BE2C (cell line): ENCODE measurements at regions not wholly inside any gene's neighbourhood (a gene's known extent, or its start where the extent isn't known, plus 50 kb on each side); places are given as distances from the start of the nearest gene placed in this dataset.
"Not testable (repeated sequence)": the region's sequence is repeated elsewhere in the genome, so short reads cannot be mapped to it uniquely, and the experiment has no call there.

Experiments
- DNase-seq: peaks from one replicate; pipeline ENCODE4 v3.0.0-alpha.2; 2020
- H3K27me3 ChIP-seq: fragments of 250-450 bp; sonication (Bioruptor Pico); 2 replicates; pipeline ENCODE4 v1.5.1; 2020; ENCODE audit warnings: mild to moderate bottlenecking
- H3K36me3 ChIP-seq: fragments of 250-450 bp; sonication (Bioruptor Pico); 2 replicates; pipeline ENCODE4 v1.5.1; 2020; ENCODE audit warnings: mild to moderate bottlenecking
- H3K4me1 ChIP-seq: fragments of 250-450 bp; sonication (Bioruptor Pico); 2 replicates; pipeline ENCODE4 v1.5.1; 2020
- H3K4me3 ChIP-seq: 2 replicates; pipeline ENCODE4 v1.5.1; 2011; ENCODE audit warnings: low read depth, low read length
- H3K9me3 ChIP-seq: fragments of 250-450 bp; sonication (Bioruptor Pico); 2 replicates; pipeline ENCODE4 v1.5.1; 2020
- TF ChIP-seq, protein P1 (sequence below): IDR thresholded peaks from 2 replicates; pipeline ENCODE4 v1.5.1; 2012; ENCODE audit warnings: mild to moderate bottlenecking, low read depth, low read length

DNA sequence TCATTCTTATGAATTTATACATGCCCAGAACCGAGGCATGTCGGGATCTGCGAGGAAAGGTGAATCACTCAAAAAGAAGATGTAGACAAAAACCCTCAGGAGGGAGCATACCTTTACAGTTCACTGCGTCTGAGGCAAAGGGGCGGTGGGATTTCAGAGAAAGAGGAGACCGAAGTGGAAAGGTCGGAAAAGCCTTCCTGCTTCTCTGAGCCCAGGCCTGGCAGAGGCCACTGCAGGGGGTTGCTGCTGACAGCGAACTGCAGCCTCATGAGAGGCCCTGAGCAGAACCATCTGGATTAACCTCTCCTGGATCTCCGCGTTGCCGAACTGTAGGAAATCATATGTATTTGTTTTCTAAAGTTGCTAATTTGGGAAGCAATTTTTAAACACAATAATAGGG lies 713.1 kb upstream of the SOX11 start:
- H3K4me1 ChIP-seq = no peaks in the 10 kb centered on the region
- no peak overlapping the region for H3K4me3 ChIP-seq
- DNase-seq = no peak
- no peaks in the 10 kb centered on the region for H3K27me3 ChIP-seq
- TF ChIP-seq, protein P1, sequence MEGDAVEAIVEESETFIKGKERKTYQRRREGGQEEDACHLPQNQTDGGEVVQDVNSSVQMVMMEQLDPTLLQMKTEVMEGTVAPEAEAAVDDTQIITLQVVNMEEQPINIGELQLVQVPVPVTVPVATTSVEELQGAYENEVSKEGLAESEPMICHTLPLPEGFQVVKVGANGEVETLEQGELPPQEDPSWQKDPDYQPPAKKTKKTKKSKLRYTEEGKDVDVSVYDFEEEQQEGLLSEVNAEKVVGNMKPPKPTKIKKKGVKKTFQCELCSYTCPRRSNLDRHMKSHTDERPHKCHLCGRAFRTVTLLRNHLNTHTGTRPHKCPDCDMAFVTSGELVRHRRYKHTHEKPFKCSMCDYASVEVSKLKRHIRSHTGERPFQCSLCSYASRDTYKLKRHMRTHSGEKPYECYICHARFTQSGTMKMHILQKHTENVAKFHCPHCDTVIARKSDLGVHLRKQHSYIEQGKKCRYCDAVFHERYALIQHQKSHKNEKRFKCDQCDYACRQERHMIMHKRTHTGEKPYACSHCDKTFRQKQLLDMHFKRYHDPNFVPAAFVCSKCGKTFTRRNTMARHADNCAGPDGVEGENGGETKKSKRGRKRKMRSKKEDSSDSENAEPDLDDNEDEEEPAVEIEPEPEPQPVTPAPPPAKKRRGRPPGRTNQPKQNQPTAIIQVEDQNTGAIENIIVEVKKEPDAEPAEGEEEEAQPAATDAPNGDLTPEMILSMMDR = no peak
- no peaks in the 10 kb centered on the region; the same call in 1 of the 2 replicates for H3K9me3 ChIP-seq
- no peaks in the 10 kb centered on the region for H3K36me3 ChIP-seq

DNA sequence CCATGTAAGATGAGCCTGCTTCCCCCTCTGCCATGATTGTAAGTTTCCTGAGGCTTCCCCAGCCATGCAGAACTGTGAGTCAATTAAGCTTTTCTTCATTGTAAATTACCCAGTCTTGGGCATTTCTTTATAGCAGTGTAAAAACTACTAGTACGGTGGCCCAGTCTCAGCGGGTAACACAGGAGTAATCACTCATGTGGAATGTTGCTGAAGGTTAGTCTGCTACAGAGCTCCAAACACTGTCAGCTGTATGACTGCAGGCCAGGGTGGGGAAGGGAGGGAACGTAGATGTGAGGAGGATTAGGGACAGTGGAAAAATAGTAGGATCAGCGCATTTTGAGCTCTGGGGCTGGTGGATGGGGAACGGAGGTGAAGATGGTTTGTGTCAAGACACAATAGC lies 711.2 kb upstream of the SOX11 start:
- H3K27me3 ChIP-seq = no peaks in the 10 kb centered on the region
- no peak for DNase-seq
- no peak overlapping the region for H3K4me3 ChIP-seq
- no peaks in the 10 kb centered on the region for H3K4me1 ChIP-seq
- no peaks in the 10 kb centered on the region for H3K36me3 ChIP-seq
- TF ChIP-seq, protein P1 = no peak
- no peaks in the 10 kb centered on the region; the same call in 1 of the 2 replicates for H3K9me3 ChIP-seq

DNA sequence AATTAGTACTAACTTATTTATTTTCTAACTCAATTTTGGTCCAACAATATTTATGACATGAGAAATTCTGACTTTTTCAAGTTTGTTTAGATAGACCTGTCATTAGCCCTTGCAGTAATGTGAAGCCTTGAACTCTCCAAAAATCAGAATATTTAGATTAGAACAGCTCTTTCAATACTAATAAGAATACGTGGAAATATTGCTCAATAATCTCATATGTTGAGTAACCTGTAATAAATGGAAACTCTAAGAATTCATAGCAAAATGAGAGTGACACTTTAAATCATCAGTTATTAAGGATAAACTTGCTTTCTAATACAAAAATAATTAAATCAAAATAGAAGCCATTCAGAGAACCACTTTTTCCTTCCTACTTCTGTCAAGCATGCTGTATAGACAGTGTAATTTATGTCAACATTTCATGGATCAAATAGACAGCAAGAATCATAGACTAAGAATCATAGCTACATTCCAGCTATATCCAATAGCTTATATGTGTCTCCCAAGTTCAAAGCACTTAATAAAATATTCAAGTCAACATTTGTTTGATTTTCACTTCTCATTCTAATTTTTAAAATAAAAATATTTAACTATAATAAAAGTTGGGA lies 710.3 kb upstream of the SOX11 start:
- Histone ChIP-seq H3K4me3 (no peak overlapping the region), H3K36me3 (no peaks in the 10 kb centered on the region), H3K4me1 (no peaks in the 10 kb centered on the region), H3K9me3 (no peaks in the 10 kb centered on the region), H3K27me3 (no peaks in the 10 kb centered on the region)
- TF ChIP-seq, protein P1 = no peak
- no peak for DNase-seq

DNA sequence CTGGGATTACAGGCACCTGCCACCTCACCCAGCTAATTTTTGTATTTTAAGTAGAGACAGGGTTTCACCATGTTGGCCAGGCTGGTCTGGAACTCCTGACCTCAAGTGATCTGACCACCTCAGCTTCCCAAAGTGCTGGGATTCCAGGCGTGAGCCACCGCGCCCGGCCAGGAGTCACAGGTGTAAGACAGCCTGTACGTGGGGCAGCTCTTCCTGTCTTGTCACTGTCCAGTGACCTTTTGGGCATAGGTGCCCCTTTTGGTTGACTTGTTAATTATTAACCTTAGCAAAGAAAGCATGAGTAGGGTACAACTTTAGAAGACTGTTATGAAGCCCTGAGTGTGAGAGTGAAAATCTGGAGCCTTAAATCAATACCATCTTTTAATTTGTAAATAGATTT lies 703.7 kb upstream of the SOX11 start:
- H3K27me3 ChIP-seq, H3K4me3 ChIP-seq, H3K36me3 ChIP-seq, H3K9me3 ChIP-seq, H3K4me1 ChIP-seq, DNase-seq: not testable (repeated sequence)

DNA sequence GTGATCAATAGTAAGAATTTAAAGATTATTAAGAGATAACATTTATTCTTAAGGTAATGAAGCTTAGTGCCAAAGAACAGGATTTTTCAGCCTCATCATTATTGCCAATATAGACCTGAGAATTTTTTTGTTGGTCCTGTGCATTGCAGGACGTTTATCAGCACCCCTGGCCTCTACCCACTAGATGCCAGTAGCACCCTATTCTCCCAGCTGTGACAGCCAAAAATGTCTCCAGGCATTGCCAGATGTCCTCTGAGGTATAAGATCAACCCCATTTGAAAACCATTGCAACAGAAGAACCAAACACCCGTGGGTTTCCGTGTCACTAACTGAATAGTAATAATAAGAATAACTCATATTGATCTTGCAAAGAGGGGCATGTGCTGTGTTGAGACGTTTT lies 700.0 kb upstream of the SOX11 start:
- Histone ChIP-seq H3K36me3 (no peaks in the 10 kb centered on the region), H3K4me1 (no peaks in the 10 kb centered on the region), H3K4me3 (no peak overlapping the region), H3K27me3 (no peaks in the 10 kb centered on the region), H3K9me3 (no peaks in the 10 kb centered on the region; the same call in none of the 2 replicates)
- TF ChIP-seq, protein P1 = no peak
- DNase-seq = no peak

DNA sequence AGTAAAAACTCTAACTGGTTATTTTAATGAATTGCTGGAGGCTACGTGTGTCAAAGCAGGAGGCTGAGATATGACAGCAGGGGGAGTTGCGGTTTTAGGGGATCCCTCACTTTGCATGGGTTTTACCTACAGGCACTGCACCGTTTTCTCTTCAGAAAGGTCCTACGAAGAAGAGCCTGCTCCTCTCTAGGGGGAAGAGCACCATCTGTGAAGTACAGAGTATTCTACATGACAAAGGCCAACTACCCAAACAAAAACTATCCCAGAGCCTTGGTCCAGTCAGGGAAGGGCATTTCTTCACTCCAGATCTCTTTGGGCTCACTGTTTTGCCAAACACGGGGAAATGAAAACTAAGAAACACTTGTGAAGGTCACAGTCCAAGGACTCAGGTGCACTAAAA lies 696.7 kb upstream of the SOX11 start:
- no peak for DNase-seq
- Histone ChIP-seq H3K27me3 (no peaks in the 10 kb centered on the region), H3K4me1 (no peaks in the 10 kb centered on the region), H3K4me3 (no peak overlapping the region), H3K9me3 (no peaks in the 10 kb centered on the region), H3K36me3 (no peaks in the 10 kb centered on the region)
- TF ChIP-seq, protein P1 = no peak
